COR-L47 (cell line): ENCODE measurements at regions not wholly inside any gene's neighbourhood (a gene's known extent, or its start where the extent isn't known, plus 50 kb on each side); places are given as distances from the start of the nearest gene placed in this dataset.

Source experiments
- DNase-seq: peaks from one replicate; lab custom pipeline; 2025; lab: John Stamatoyannopoulos, UW

DNA sequence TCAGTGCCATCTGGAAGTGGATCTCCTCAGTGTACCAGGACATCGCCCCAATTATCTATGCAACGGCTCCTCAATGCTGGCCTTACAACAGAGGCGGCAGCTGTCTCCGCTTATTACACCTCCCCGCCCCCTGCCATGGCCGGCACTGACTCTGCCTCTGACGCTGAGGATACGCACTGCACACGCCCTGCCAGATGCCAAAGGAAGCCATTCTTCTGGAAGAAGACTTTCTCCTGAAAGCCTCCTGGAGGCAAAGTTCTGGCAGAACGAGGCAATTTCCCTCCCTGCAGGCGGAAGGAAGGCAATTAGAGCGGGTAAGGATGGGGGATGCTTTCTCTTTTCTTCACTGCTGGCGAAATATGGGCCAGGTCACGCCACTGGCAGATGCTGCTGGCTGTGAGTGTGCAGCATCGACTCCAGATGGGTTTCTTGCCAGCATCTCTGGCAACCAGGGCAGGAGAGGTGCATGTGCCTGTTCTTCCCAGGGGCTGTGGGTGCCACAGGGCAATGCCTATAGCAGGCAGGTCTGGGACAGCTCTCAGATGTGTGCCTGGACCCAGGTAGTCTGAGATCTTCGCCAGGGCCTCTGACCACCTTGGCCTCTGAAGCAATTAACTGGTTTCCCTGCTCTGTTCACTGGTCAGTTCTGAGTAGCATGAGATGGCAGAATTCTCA lies 62.2 kb upstream of the MRPS22 start:
- DNase-seq: peak; percentile 48

DNA sequence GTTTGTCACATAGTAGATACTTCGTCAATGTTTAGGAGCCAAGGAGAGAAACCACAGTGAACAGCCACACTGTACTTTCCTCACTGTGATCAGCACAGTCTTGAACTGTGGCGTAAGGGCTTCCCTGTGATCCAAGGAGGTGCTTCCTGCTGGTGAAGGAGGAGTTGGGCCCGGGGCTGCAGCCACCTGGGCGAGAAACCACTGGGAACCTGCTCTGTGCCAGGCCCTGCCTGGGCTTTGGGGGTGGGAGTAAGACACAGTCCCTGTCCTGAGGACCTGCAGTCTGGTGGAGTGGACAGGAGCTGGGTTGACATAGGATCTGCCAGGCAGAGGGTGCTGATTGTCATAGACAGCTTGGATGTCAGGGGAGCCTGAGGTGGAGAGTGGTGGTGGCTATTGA lies 60.5 kb upstream of the MRPS22 start:
- no peak for DNase-seq

DNA sequence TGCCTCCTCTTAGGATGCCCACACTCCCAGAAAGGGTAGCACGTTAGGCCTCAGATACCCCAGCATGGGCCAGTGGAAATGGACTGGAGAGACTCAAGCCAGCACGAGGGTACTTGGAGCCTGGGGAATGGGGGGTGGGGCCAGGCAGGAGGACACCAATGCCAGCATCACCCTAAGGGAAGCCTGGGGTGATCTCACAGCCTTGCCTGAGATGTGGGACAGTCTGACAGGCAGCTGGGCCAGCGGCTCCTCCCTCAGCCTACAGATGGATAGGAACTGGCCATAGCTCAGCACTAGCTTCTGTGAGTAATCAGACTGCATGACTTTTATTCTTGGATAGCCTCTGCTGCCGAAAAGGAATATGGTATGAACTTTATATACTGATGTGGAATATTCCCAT lies 59.6 kb upstream of the MRPS22 start:
- DNase-seq: no peak

DNA sequence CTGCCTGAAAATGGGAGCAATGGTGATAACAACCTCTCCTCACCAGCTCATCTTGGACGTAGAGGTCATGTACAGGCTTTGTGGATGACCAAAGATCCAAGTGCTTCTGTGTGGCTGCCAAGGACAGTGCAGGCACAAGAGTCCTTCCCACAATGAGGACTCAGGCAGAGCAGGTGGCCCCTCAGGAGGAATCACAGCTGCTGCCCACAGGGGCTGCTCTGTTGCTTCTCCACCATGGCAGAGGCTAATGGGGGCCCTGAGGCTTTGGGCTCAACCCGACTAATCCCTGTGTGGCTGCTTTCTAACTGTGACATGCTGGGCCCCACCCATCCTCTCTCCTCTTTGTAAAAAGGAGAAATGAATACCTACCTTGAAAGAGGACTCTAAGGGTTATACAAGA lies 58.1 kb upstream of the MRPS22 start:
- no peak for DNase-seq

DNA sequence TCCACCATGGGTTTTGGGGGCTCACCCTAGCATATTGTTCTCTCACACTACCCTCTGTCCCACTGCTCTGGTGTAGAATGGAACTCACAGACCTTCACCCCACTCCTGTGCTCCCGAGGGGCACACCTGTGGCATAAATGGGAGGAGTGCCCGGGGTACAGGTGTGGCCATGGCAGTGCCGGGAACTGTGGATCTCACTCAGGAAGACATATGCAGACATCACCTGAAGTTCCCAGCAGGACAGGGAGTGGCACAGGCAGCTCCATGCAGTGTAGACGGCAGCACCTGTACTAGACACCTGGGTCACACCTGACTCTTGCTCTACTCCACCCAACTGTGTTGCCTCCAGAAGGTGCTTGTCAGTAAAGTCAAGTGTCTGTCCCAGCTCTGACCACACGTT lies 57.6 kb upstream of the MRPS22 start:
- no peak for DNase-seq

DNA sequence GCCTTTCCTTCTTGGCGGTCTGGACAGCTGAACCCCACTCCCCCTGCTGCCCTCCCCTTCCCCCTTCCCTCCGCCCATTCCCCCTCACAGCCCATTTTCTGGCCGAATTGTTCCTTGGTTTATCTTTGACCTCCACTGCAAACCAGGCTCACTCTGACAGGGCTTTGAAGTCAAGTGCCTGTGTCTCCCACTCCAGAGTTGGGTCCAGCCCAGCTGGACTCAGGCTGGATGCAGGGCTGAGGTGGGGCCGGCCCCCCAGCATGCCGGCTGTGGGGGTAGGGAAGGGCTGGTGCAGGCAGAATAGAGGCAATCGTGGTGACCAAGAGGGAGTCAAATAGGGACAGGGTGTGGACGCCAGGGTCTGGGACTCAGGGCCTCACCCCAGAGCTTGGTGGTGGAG lies 57.0 kb upstream of the MRPS22 start:
- DNase-seq: no peak

DNA sequence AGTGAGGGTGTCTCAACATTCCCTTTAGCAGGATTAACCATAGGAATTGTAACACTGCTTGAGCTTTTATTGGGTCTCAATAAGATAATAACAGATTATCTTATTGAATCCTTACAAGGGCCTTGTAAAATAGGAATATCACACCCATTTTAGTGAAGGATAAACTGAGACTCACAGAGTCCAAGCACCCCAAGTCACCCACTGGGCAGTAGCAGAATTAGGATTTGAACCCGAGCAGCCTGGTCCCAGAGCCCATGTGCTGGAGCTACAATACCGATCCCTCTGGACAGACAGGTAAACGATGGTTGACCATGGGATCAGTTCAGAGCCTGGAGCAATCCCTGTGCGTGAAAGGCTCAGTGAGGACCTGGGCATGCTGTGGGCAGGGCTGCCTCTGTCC lies 56.3 kb upstream of the MRPS22 start:
- no peak for DNase-seq

DNA sequence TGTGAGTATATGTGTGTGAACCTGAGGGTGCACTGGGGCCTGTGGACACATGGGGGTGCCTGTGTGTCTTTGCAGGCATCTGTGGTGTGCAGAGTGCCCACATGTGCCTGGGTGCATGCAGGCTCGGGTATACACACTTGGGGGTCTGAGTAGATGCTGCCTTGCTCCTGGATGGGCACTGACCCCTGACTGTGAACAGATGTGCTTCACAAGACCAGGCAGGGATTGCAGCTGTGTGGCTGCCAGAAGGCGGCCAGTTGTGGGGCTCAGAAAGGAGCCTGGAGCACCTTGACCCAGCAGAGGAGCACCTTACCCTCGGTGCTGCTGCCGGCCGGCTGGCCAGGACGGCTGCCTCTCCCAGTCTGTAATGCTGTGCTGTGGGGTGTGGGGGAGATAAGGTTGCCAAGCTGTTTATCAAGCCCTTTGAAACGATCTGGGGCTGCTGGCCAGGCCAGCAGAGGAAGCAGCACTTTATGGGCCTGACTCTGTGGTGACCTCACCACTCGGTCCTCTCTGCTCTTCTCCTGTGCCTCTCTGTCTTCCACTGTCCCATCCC lies 55.5 kb upstream of the MRPS22 start:
- no peak for DNase-seq

DNA sequence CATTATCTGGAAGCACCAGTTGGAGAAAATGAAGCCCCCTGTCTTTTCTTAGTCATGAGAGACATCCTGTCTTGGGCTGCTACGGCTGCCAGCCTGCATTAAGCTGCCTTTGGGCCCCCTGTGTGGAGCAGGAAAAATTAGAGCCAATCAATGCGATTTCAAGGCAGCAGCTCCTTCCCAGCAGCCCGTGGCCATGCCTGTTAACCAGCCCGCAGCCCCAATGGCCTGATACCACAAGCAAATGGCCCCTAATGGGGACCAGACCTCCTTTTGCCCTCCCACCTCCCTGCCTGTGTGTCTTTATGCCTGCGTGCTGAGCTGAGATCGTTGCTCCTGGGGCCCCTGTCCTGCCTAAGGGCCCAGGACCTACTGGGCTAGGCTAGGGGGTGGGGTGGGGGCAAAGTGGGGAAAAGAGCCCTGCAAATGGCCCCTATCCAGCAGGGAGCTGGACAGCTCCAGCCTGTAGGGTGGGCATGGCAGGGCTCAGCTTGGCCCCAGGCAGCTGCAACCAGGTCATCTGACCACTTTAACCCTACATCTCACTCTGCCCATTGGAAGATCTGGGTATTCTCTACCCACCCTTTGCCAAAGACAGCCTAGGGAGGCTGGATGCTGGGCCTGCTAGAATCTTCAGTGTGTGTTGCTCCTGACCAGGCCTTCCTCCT lies 53.8 kb upstream of the MRPS22 start:
- DNase-seq: no peak

DNA sequence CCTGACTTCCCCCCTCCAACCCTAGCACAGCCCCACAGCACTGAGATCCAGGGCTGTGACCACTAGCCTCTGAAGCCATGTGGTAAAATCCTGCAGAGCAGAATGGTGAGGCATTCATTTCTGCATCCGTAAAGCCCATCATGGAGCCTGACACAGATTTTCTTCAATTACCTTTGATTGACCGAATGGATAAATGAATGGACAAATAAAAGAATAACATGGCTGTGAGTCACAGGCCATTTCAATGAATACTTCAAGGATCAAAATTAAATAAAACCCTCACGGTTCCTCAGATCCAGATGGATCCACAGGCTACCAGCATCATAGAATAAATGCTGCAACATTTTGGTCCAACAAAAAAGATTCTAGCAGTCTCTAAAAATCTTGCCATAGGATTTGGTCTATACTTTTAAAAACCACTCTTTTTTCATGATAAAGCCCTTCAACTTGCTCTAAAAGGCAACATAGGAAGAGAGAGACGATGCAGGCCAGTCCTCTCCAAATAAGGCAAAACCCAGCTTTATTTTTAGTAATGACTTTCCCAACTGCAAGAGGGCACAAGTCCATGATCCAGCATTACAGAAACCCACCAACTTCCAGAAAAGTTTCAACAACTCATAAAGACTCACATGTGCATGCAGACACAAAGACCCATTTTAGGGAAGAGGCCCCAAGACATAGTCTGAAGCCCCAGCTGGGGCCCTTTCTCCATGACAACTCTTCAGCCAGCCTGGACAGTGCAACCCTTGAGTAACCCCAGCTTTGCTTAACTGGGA lies 52.4 kb upstream of the MRPS22 start:
- no peak for DNase-seq

DNA sequence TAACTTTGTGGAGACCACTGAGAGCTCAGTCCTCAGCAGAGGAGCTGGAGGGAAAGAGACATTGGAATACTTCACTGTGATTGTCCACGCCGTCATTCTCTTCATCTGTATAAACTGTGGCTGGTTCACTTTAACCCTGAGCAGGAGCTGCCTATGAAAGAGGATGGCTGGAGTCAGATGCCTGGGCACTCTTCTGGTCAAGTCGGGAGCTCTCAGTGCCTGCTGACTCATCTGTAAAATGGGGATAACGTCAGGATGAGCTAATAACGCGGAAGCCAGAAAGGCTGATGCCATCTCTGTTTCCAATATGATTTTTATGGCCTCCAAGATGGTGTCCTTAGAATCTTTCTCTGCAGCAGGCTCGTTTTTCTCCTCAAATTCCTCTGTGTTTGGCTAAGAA lies 51.6 kb upstream of the MRPS22 start:
- DNase-seq: no peak

DNA sequence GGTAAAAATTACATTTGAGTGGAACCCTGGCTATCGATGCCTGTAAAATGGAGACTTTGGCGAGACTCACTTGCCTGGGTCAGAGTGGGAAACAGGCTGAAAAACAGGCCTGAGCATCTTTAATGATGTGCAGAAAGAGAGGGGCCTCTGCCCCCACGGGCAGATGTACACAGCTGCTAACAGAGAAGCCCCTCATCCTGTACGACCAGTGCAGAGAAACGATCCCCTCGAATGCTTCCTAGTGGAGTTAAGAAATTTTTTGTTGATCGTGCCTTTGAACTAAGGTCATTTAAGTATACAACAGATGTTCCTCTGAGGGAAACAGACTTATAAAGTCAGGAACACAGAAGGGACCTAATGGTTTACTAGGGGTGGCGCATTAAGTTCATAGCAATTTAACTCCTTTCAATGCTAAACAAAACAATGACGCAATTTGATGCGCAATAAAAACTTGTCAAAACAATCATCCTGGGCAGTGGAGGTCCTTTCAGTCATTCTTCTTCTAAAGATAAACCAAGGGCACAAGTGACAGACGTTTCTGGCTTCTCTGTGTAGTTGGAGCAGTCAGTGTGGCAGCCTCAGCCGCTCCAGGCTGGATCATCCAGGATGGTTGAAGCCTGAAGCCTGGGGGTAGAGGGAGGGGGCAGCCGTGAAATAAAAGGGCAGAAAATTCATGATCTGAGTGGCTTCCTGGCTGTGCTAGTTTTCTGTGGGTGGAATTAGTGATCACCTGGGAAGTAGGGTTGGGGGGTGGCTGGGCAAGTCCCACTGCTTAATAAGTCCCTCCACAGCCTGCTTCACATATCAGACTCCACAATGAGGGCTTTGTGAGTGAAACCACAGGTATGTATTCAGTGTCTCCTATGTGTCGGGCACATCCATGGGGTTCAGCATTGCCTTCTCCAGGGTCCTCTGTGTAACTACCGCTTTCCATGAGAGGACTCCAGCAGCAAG lies 50.8 kb upstream of the MRPS22 start:
- no peak for DNase-seq

DNA sequence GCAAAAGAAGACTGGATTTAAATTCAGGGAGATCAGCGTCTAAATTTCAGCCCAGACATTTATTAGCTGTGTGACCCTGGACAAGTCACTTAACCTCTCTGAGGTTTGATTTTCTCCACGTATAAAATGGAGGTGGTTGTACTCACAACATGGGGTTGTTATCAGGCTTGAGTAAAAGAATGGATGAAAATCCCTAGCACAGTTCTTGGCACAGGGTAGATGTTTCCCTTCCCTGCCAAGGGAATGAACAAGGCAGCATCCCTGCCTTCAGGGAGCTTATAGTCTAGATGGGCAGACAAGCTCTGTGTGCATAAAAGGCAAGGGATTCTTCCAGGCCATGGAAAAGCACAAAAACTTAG lies 50.2 kb upstream of the MRPS22 start:
- no peak for DNase-seq
